GM12878 (cell line): ENCODE measurements at regions not wholly inside any gene's neighbourhood (a gene's known extent, or its start where the extent isn't known, plus 50 kb on each side); places are given as distances from the start of the nearest gene placed in this dataset.
"Not testable (repeated sequence)": the region's sequence is repeated elsewhere in the genome, so short reads cannot be mapped to it uniquely, and the experiment has no call there.

Experiments used
- ATAC-seq: fragments of 200-7000 bp; cut with Tn5 transposase; 3 replicates; pipeline ENCODE4 v1.9.1; 2020; ENCODE audit warnings: mild to moderate bottlenecking, moderate library complexity
- BruUV-seq: library from RNA; stranded (reverse); fragments of 400-500 nt; replicated peaks from 2 replicates; lab custom pipeline; 2021; lab: Mats Ljungman, UMichigan
- CTCF ChIA-PET: fragments of 300-600 bp; sonication (Branson Sonifier 250); formaldehyde crosslinking; extraction: SDS; loops from one replicate; lab custom pipeline; 2021; ENCODE audit warnings: inconsistent platforms; lab: Yijun Ruan, JAX
- POLR2A ChIA-PET: fragments of 350-600 bp; formaldehyde crosslinking; extraction: SDS; loops from one replicate; lab custom pipeline; 2021; ENCODE audit warnings: inconsistent platforms; lab: Charles Lee
- RAD21 ChIA-PET: fragments of 300-600 bp; sonication (Branson Sonifier 250); formaldehyde crosslinking; loops from one replicate; lab custom pipeline; 2023; ENCODE audit warnings: antibody characterized with exemption; ENCODE audit not compliant: unreplicated experiment; lab: Charles Lee
- SMC1A ChIA-PET: fragments of 300-600 bp; sonication (Branson Sonifier 250); formaldehyde crosslinking; loops from one replicate; lab custom pipeline; 2023; ENCODE audit not compliant: unreplicated experiment, uncharacterized antibody; lab: Charles Lee
- DNase-seq: peaks from one replicate; pipeline ENCODE4 v3.0.0-alpha.2; 2011; ENCODE audit warnings: low read depth, low spot score
- FAIRE-seq: peaks from 3 replicates; lab custom pipeline; 2011; peaks lifted over from hg19 to GRCh38; lab: Jason Lieb, UNC
- H2AFZ ChIP-seq: 2 replicates; pipeline ENCODE4 v1.6.0; 2011; ENCODE audit warnings: low read depth, low read length, control low read depth; ENCODE audit not compliant: control insufficient read depth
- H3K27ac ChIP-seq: 2 replicates; pipeline ENCODE4 v1.5.1; 2011; ENCODE audit warnings: control low read depth; ENCODE audit not compliant: control insufficient read depth, insufficient read depth
- H3K27me3 ChIP-seq, 2 experiments: replicated peaks in 1 of 2; 2 replicates each; pipeline versions ENCODE4 v1.6.0 to v1.6.1; 2011; ENCODE audit warnings: low read length in 1 of 2; ENCODE audit not compliant: control insufficient read depth in 2 of 2, insufficient read depth in 2 of 2
- H3K36me3 ChIP-seq, 2 experiments: 2 replicates each; pipeline ENCODE4 v1.5.1; 2011; ENCODE audit warnings: low read length in 1 of 2; ENCODE audit not compliant: control insufficient read depth in 2 of 2, insufficient read depth in 2 of 2
- H3K4me1 ChIP-seq: 2 replicates; pipeline ENCODE4 v1.6.1; 2011; ENCODE audit warnings: mild to moderate bottlenecking, low read length, moderate library complexity, mixed read lengths; ENCODE audit not compliant: control insufficient read depth, insufficient read depth
- H3K4me2 ChIP-seq: 2 replicates; pipeline ENCODE4 v1.6.0; 2011; ENCODE audit warnings: control low read depth; ENCODE audit not compliant: control insufficient read depth, insufficient read depth
- H3K4me3 ChIP-seq: fragments of 200-600 bp; sonication (generic); 2 replicates; pipeline ENCODE4 v1.5.1; 2016
- H3K79me2 ChIP-seq: 2 replicates; pipeline ENCODE4 v1.6.0; 2011; ENCODE audit warnings: low read length; ENCODE audit not compliant: control insufficient read depth, insufficient read depth
- H3K9ac ChIP-seq: 2 replicates; pipeline ENCODE4 v1.8.0; 2011; ENCODE audit warnings: low read length, control low read depth, mixed read lengths; ENCODE audit not compliant: control insufficient read depth, insufficient read depth
- H3K9me3 ChIP-seq: replicated peaks from 3 replicates; pipeline ENCODE4 v1.5.1; 2011; ENCODE audit warnings: mild to moderate bottlenecking, low read length; ENCODE audit not compliant: control insufficient read depth, insufficient read depth
- H4K20me1 ChIP-seq: 2 replicates; pipeline ENCODE4 v1.6.0; 2011; ENCODE audit not compliant: control insufficient read depth, insufficient read depth
- ATF7 ChIP-seq: fragments of 450-650 bp; IDR thresholded peaks from 2 replicates; pipeline ENCODE4 v1.6.1; 2016; ENCODE audit warnings: low read depth, mild to moderate bottlenecking
- BHLHE40 ChIP-seq, 2 experiments: fragments of 450-650 bp in 1 of 2; IDR thresholded peaks; 2 replicates each; pipeline ENCODE4 v1.6.1; 2011 to 2017; ENCODE audit warnings: low read depth in 2 of 2, borderline replicate concordance in 1 of 2, improper control_type of control experiment in 1 of 2, low read length in 1 of 2, mild to moderate bottlenecking in 1 of 2
- E2F4 ChIP-seq: IDR thresholded peaks from 2 replicates; pipeline ENCODE4 v1.6.1; 2012; ENCODE audit warnings: low read depth, low read length, improper control_type of control experiment
- EED ChIP-seq: sonication (generic); IDR thresholded peaks from 2 replicates; pipeline ENCODE4 v1.6.1; 2016; ENCODE audit warnings: antibody characterized with exemption, low read depth
- IKZF2 ChIP-seq, 2 experiments: fragments of 450-650 bp; IDR thresholded peaks; 2 replicates each; pipeline ENCODE4 v1.6.1; 2017; ENCODE audit warnings: mild to moderate bottlenecking in 2 of 2, moderate library complexity in 2 of 2
- NFYB ChIP-seq: IDR thresholded peaks from 2 replicates; pipeline ENCODE4 v1.6.1; 2011; ENCODE audit warnings: low read depth, mild to moderate bottlenecking, low read length, improper control_type of control experiment, moderate library complexity; ENCODE audit not compliant: insufficient read depth
- RCOR1 ChIP-seq: conservative IDR thresholded peaks from 2 replicates; pipeline ENCODE4 v1.6.1; 2012; ENCODE audit warnings: low read depth, low read length, improper control_type of control experiment
- SPI1 ChIP-seq: IDR thresholded peaks from 2 replicates; pipeline ENCODE4 v1.6.1; 2011; ENCODE audit warnings: low read depth, mild to moderate bottlenecking, low read length, moderate library complexity, borderline replicate concordance; ENCODE audit not compliant: insufficient read depth
- ZBTB4 ChIP-seq: fragments of 450-650 bp; formaldehyde crosslinking; IDR thresholded peaks from 2 replicates; pipeline ENCODE4 v1.4.0; 2022; ENCODE audit warnings: mild to moderate bottlenecking, moderate library complexity
- WGBS: methylation state at CpG from one replicate; pipeline ENCODE4 v1.1.6; 2016; ENCODE audit warnings: low lambda C conversion rate; ENCODE audit not compliant: insufficient replicate concordance, insufficient coverage; ENCODE audit errors: missing lambda C conversion rate; 5-methylcytosine and 5-hydroxymethylcytosine counted together
- in situ Hi-C: fragments of 300-500 bp; cut with MboI; formaldehyde crosslinking; loops from 9 replicates; pipeline ENCODE4 v1.14.3; 2018; ENCODE audit warnings: mixed read lengths
- intact Hi-C: fragments of 100-400 bp; cut with micrococcal nuclease; formaldehyde crosslinking; loops from one replicate; pipeline ENCODE4 v1.14.2; 2022; ENCODE audit not compliant: unreplicated experiment
- TF ChIP-seq, protein P1 (sequence below): fragments of 450-650 bp; IDR thresholded peaks from 2 replicates; pipeline ENCODE4 v1.6.1; 2014; ENCODE audit warnings: mild to moderate bottlenecking

- TF ChIP-seq EED (no peak), NFYB (no peak), RCOR1 (no peak), E2F4 (no peak), ATF7 (no peak), ZBTB4 (CRISPR knock-in tag) (no peak)
- TF ChIP-seq, protein P1, sequence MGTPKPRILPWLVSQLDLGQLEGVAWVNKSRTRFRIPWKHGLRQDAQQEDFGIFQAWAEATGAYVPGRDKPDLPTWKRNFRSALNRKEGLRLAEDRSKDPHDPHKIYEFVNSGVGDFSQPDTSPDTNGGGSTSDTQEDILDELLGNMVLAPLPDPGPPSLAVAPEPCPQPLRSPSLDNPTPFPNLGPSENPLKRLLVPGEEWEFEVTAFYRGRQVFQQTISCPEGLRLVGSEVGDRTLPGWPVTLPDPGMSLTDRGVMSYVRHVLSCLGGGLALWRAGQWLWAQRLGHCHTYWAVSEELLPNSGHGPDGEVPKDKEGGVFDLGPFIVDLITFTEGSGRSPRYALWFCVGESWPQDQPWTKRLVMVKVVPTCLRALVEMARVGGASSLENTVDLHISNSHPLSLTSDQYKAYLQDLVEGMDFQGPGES = no peak
These were observed 76.2 kb upstream of the KCNA1 start (continued) for GRCh38 chr12:4833524-4833923.

GRCh38 chr12:4842401-4842800 lies 67.3 kb upstream of the KCNA1 start:
- in situ Hi-C loops, H3K4me1 ChIP-seq, DNase-seq, H3K4me2 ChIP-seq, H3K4me3 ChIP-seq, FAIRE-seq, intact Hi-C loops, BruUV-seq, RAD21 ChIA-PET, H3K9me3 ChIP-seq, H3K79me2 ChIP-seq, H3K27ac ChIP-seq: not testable (repeated sequence)
- ATAC-seq = peak; percentile 48; the same call in 1 of the 3 replicates
- ChIA-PET SMC1A (interaction anchor here (0.9 to 1.7 kb wide), 2 partner anchors 13 to 18 kb away, joined by 3 to 4 read pairs; no protein-coding TSS in a partner anchor), CTCF (interaction anchor here (1.6 kb wide), 1 partner anchor 15 kb away, joined by 6 read pairs; no protein-coding TSS in a partner anchor)
- WGBS = 33% methylated on average over 3 of the region's 3 CpGs
- TF ChIP-seq BHLHE40 (IDR thresholded peaks at IDR 0.05; ENCODE audit: borderline replicate concordance in 1 of 2, low read depth in 2 of 2, low read length in 1 of 2) (peak in 1 of 2 experiments; percentile 24; a peak in 1 of 4 replicates), IKZF2 (IDR thresholded peaks at IDR 0.05) (0 out of 4 replicates have a peak, but pooled peaks of 1 of the 2 experiments have one; percentile 27), SPI1 (peak; percentile 81)
- TF ChIP-seq, all 136 proteins: peak for 3; not testable (repeated sequence) for 133
- H3K36me3 ChIP-seq, H3K27me3 ChIP-seq, H4K20me1 ChIP-seq, H3K9ac ChIP-seq: not testable (repeated sequence)
- peak overlapping the region; percentile 37; the same call in 1 of the 2 replicates for H2AFZ ChIP-seq
- POLR2A ChIA-PET = interaction anchor here (0.7 kb wide), 1 partner anchor 50 kb away, joined by 3 read pairs; no protein-coding TSS in a partner anchor
